ENCODE measurements at regions not wholly inside any gene's neighbourhood (a gene's known extent, or its start where the extent isn't known, plus 50 kb on each side); places are given as distances from the start of the nearest gene placed in this dataset.

GRCh38 chr1:214727274-214727673, 124.3 kb downstream of the CENPF start:
- Histone ChIP-seq H4K20me1 (ENCODE audit: insufficient read depth) (no peaks in the 10 kb centered on the region), H3K27me3 (ENCODE audit: insufficient read depth, low read depth) (no peaks in the 10 kb centered on the region), H3K36me3 (ENCODE audit: insufficient read depth) (no peaks in the 10 kb centered on the region), H3K9ac (no peak overlapping the region), H3K4me1 (ENCODE audit: low read depth, poor library complexity, severe bottlenecking) (no peaks in the 10 kb centered on the region), H2AFZ (ENCODE audit: low read depth) (no peak overlapping the region), H3K4me2 (no peak overlapping the region), H3K79me2 (ENCODE audit: insufficient read depth, low read depth) (no peaks in the 10 kb centered on the region), H3K27ac (no peak overlapping the region), H3K4me3 (IDR thresholded peaks at IDR 0.05; ENCODE audit: insufficient read depth, low read depth, low read length) (no peak overlapping the region)
- TF ChIP-seq CTCF (conservative IDR thresholded peaks at IDR 0.05; ENCODE audit: low read depth, low read length), result no peak

- Histone ChIP-seq H3K4me2 (no peak overlapping the region), H3K36me3 (ENCODE audit: insufficient read depth) (no peaks in the 10 kb centered on the region), H2AFZ (ENCODE audit: low read depth) (no peak overlapping the region), H3K27ac (no peak overlapping the region), H3K27me3 (ENCODE audit: insufficient read depth, low read depth) (no peaks in the 10 kb centered on the region), H3K79me2 (ENCODE audit: insufficient read depth, low read depth) (no peaks in the 10 kb centered on the region), H4K20me1 (ENCODE audit: insufficient read depth) (no peaks in the 10 kb centered on the region), H3K9ac (no peak overlapping the region), H3K4me3 (IDR thresholded peaks at IDR 0.05; ENCODE audit: insufficient read depth, low read depth, low read length) (no peak overlapping the region), H3K4me1 (ENCODE audit: low read depth, poor library complexity, severe bottlenecking) (no peaks in the 10 kb centered on the region)
- no peak for TF ChIP-seq CTCF (conservative IDR thresholded peaks at IDR 0.05; ENCODE audit: low read depth, low read length)
Measured at GRCh38 chr1:214739621-214740238, 136.7 kb downstream of the CENPF start.

GRCh38 chr1:214740471-214740870, 137.5 kb downstream of the CENPF start:
- Histone ChIP-seq H3K36me3 (ENCODE audit: insufficient read depth) (no peaks in the 10 kb centered on the region), H3K4me2 (no peak overlapping the region), H3K79me2 (ENCODE audit: insufficient read depth, low read depth) (no peaks in the 10 kb centered on the region), H3K9ac (no peak overlapping the region), H2AFZ (ENCODE audit: low read depth) (no peak overlapping the region), H3K4me3 (IDR thresholded peaks at IDR 0.05; ENCODE audit: insufficient read depth, low read depth, low read length) (no peak overlapping the region), H3K27me3 (ENCODE audit: insufficient read depth, low read depth) (no peaks in the 10 kb centered on the region), H4K20me1 (ENCODE audit: insufficient read depth) (no peaks in the 10 kb centered on the region), H3K27ac (no peak overlapping the region), H3K4me1 (ENCODE audit: low read depth, poor library complexity, severe bottlenecking) (no peaks in the 10 kb centered on the region)
- no peak for TF ChIP-seq CTCF (conservative IDR thresholded peaks at IDR 0.05; ENCODE audit: low read depth, low read length)

GRCh38 chr1:214747050-214747635, 144.1 kb downstream of the CENPF start:
- H3K27me3 ChIP-seq (ENCODE audit: insufficient read depth, low read depth), result no peaks in the 10 kb centered on the region
- H3K79me2 ChIP-seq (ENCODE audit: insufficient read depth, low read depth), result no peaks in the 10 kb centered on the region
- no peak overlapping the region for H3K4me3 ChIP-seq (IDR thresholded peaks at IDR 0.05; ENCODE audit: insufficient read depth, low read depth, low read length)
- H3K36me3 ChIP-seq (ENCODE audit: insufficient read depth), result no peaks in the 10 kb centered on the region
- no peaks in the 10 kb centered on the region for H3K4me1 ChIP-seq (ENCODE audit: low read depth, poor library complexity, severe bottlenecking)
- H3K27ac ChIP-seq, result no peak overlapping the region
- no peaks in the 10 kb centered on the region for H4K20me1 ChIP-seq (ENCODE audit: insufficient read depth)
- no peak for TF ChIP-seq CTCF (conservative IDR thresholded peaks at IDR 0.05; ENCODE audit: low read depth, low read length)
- no peak overlapping the region for H2AFZ ChIP-seq (ENCODE audit: low read depth)
- H3K4me2 ChIP-seq, result no peak overlapping the region
- no peak overlapping the region for H3K9ac ChIP-seq
